Neural cell (in vitro differentiated cells): ENCODE measurements at regions not wholly inside any gene's neighbourhood (a gene's known extent, or its start where the extent isn't known, plus 50 kb on each side); places are given as distances from the start of the nearest gene placed in this dataset.

ENCODE experiments used
- H2AFZ ChIP-seq: fragments of 200-600, 300-800 bp; sonication (generic), shearing (Covaris generic); 2 replicates; pipeline ENCODE4 v1.6.0; 2014; ENCODE audit warnings: low read depth, mild to moderate bottlenecking, antibody characterized with exemption, low read length, moderate library complexity
- H3F3A ChIP-seq: fragments of 200-600 bp; shearing (Covaris generic); 2 replicates; pipeline ENCODE4 v1.6.1; 2016; ENCODE audit warnings: mild to moderate bottlenecking, moderate library complexity, mixed read lengths, antibody characterized with exemption, low read length; ENCODE audit not compliant: insufficient read depth, poor library complexity, severe bottlenecking
- H3K27ac ChIP-seq: fragments of 200-600, 300-800 bp; sonication (generic), shearing (Covaris generic); 2 replicates; pipeline ENCODE4 v1.5.1; 2014; ENCODE audit warnings: mild to moderate bottlenecking, low read length, moderate library complexity
- H3K27me3 ChIP-seq: fragments of 300-800, 200-600 bp; sonication (generic), shearing (Covaris generic); 2 replicates; pipeline ENCODE4 v1.6.0; 2014; ENCODE audit warnings: mild to moderate bottlenecking, low read depth, low read length, moderate library complexity; ENCODE audit not compliant: insufficient read depth
- H3K36me3 ChIP-seq: fragments of 300-800, 200-600 bp; sonication (generic), shearing (Covaris generic); 2 replicates; pipeline ENCODE4 v1.5.1; 2014; ENCODE audit warnings: mild to moderate bottlenecking, antibody characterized with exemption, low read length, moderate library complexity; ENCODE audit not compliant: insufficient read depth
- H3K4me2 ChIP-seq: fragments of 300-800, 200-600 bp; sonication (generic), shearing (Covaris generic); 2 replicates; pipeline ENCODE4 v1.6.0; 2014; ENCODE audit warnings: mild to moderate bottlenecking, low read length
- H3K4me3 ChIP-seq: fragments of 300-800, 200-600 bp; sonication (generic), shearing (Covaris generic); 2 replicates; pipeline ENCODE4 v1.5.1; 2014; ENCODE audit warnings: mild to moderate bottlenecking, low read length, moderate library complexity
- H3K79me2 ChIP-seq: fragments of 200-600 bp; shearing (Covaris generic); replicated peaks from 2 replicates; pipeline ENCODE4 v1.6.0; 2014; ENCODE audit warnings: mild to moderate bottlenecking, low read length, moderate library complexity; ENCODE audit not compliant: insufficient read depth
- H3K9ac ChIP-seq: fragments of 300-800, 200-600 bp; sonication (generic), shearing (Covaris generic); 2 replicates; pipeline ENCODE4 v1.6.1; 2016; ENCODE audit warnings: mild to moderate bottlenecking, low read length, mixed read lengths
- H3K9me2 ChIP-seq: fragments of 200-600 bp; shearing (Covaris generic); 2 replicates; pipeline ENCODE4 v1.6.1; 2016; ENCODE audit warnings: mild to moderate bottlenecking, low read length, mixed read lengths; ENCODE audit not compliant: insufficient read depth
- H3K9me3 ChIP-seq: fragments of 200-600, 300-800 bp; sonication (generic), shearing (Covaris generic); 2 replicates; pipeline ENCODE4 v1.6.1; 2016; ENCODE audit warnings: mild to moderate bottlenecking, mixed run types, low read length, moderate library complexity, mixed read lengths
- H4K20me1 ChIP-seq: fragments of 200-600 bp; shearing (Covaris generic); 2 replicates; pipeline ENCODE4 v1.6.1; 2016; ENCODE audit warnings: mild to moderate bottlenecking, mixed run types; ENCODE audit not compliant: insufficient read depth
- EP300 ChIP-seq: fragments of 450-650 bp; conservative IDR thresholded peaks from 2 replicates; pipeline ENCODE4 v1.6.1; 2014; ENCODE audit warnings: antibody characterized with exemption, mild to moderate bottlenecking, moderate library complexity; ENCODE audit not compliant: poor library complexity, severe bottlenecking
- EZH2 ChIP-seq: fragments of 200-600, 300-800 bp; shearing (Covaris generic), sonication (generic); IDR thresholded peaks from 2 replicates; pipeline ENCODE4 v1.6.1; 2014; ENCODE audit warnings: antibody characterized with exemption, low read length, borderline replicate concordance, mild to moderate bottlenecking; ENCODE audit not compliant: insufficient read depth, poor library complexity, severe bottlenecking
- MXI1 ChIP-seq: fragments of 450-650 bp; conservative IDR thresholded peaks from 2 replicates; pipeline ENCODE4 v1.6.1; 2014; ENCODE audit warnings: antibody characterized with exemption, mild to moderate bottlenecking; ENCODE audit not compliant: poor library complexity, severe bottlenecking
- POLR2AphosphoS5 ChIP-seq: IDR thresholded peaks from 2 replicates; pipeline ENCODE4 v1.6.1; 2012
- RAD21 ChIP-seq: fragments of 450-650 bp; conservative IDR thresholded peaks from 2 replicates; pipeline ENCODE4 v1.6.1; 2014; ENCODE audit warnings: antibody characterized with exemption, mild to moderate bottlenecking, moderate library complexity
- REST ChIP-seq: IDR thresholded peaks from 2 replicates; pipeline ENCODE4 v1.6.1; 2012; ENCODE audit warnings: borderline replicate concordance
- SMC3 ChIP-seq: fragments of 450-650 bp; conservative IDR thresholded peaks from 2 replicates; pipeline ENCODE4 v1.6.1; 2014; ENCODE audit warnings: antibody characterized with exemption, mild to moderate bottlenecking, moderate library complexity; ENCODE audit not compliant: poor library complexity
- TAF1 ChIP-seq: IDR thresholded peaks from 2 replicates; pipeline ENCODE4 v1.6.1; 2012; ENCODE audit warnings: low read depth
- TF ChIP-seq, protein P1 (sequence below): fragments of 450-650 bp; IDR thresholded peaks from 2 replicates; pipeline ENCODE4 v1.5.1; 2014; ENCODE audit warnings: antibody characterized with exemption, mild to moderate bottlenecking, moderate library complexity; ENCODE audit not compliant: poor library complexity, severe bottlenecking

GRCh38 chr15:97706059-97706458 is 254.4 kb upstream of the ARRDC4 start:
- Histone ChIP-seq H3K27ac (no peak overlapping the region), H3K9me2 (no peaks in the 10 kb centered on the region), H3K36me3 (no peaks in the 10 kb centered on the region), H3K9ac (no peak overlapping the region), H3K4me3 (no peak overlapping the region), H3K4me2 (no peak overlapping the region), H4K20me1 (no peaks in the 10 kb centered on the region), H3F3A (no peaks in the 10 kb centered on the region), H2AFZ (no peak overlapping the region), H3K27me3 (no peaks in the 10 kb centered on the region), H3K79me2 (no peaks in the 10 kb centered on the region), H3K9me3 (no peaks in the 10 kb centered on the region)
- no peak for TF ChIP-seq SMC3
- no peak for TF ChIP-seq EP300
- TF ChIP-seq MXI1 = no peak
- TF ChIP-seq EZH2 = no peak
- no peak for TF ChIP-seq POLR2AphosphoS5

DNA sequence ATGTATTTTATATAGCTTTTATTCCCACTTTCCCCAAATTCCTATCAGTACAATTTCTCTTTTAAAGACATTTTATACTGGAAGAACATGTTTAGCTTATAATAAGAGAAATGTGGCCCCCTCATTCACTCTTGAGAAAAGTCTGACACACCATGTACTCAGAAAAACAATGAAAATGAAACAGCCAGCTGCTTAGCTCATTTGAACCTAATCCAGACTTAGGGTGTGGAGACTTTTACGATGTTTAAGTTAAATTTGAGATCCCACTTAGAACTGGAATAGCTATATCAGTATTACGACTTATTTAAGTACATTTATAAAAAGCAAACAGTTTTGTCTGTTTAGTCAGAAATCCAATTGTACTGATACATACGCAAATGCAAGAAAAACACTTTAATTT is 252.3 kb upstream of the ARRDC4 start:
- no peak overlapping the region for H3K27ac ChIP-seq
- H3K36me3 ChIP-seq = no peaks in the 10 kb centered on the region
- H3K4me3 ChIP-seq = no peak overlapping the region
- H3K9me2 ChIP-seq = no peaks in the 10 kb centered on the region
- H4K20me1 ChIP-seq = no peaks in the 10 kb centered on the region
- no peak overlapping the region for H3K9ac ChIP-seq
- H3F3A ChIP-seq = no peaks in the 10 kb centered on the region
- H3K4me2 ChIP-seq = no peak overlapping the region
- H3K27me3 ChIP-seq = no peaks in the 10 kb centered on the region
- H2AFZ ChIP-seq = no peak overlapping the region
- TF ChIP-seq MXI1 (no peak), SMC3 (no peak), EP300 (no peak)
- TF ChIP-seq, protein P1, sequence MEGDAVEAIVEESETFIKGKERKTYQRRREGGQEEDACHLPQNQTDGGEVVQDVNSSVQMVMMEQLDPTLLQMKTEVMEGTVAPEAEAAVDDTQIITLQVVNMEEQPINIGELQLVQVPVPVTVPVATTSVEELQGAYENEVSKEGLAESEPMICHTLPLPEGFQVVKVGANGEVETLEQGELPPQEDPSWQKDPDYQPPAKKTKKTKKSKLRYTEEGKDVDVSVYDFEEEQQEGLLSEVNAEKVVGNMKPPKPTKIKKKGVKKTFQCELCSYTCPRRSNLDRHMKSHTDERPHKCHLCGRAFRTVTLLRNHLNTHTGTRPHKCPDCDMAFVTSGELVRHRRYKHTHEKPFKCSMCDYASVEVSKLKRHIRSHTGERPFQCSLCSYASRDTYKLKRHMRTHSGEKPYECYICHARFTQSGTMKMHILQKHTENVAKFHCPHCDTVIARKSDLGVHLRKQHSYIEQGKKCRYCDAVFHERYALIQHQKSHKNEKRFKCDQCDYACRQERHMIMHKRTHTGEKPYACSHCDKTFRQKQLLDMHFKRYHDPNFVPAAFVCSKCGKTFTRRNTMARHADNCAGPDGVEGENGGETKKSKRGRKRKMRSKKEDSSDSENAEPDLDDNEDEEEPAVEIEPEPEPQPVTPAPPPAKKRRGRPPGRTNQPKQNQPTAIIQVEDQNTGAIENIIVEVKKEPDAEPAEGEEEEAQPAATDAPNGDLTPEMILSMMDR = no peak
- H3K9me3 ChIP-seq = no peaks in the 10 kb centered on the region
- no peaks in the 10 kb centered on the region for H3K79me2 ChIP-seq

DNA sequence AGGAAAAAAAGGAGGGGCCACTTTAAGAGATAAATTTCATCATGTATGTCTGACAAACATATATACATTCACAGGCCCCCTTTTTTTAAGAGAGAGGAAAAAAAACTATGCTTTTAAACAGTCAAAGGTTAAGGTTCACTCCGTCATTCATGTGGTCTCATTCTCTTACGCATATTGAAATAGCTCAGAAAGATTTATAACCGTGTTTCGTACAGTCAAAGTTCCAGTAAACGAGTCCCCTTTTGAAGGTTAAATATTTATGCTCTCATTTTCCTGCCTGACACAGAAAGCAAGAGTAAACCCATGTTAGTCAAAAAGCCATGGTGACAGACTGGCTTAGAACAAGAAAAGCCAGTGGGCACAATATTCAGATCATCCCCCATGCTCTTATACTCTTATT is 248.0 kb upstream of the ARRDC4 start:
- Histone ChIP-seq H3K9ac (no peak overlapping the region), H3K27me3 (no peaks in the 10 kb centered on the region), H3K9me2 (no peaks in the 10 kb centered on the region), H3F3A (no peaks in the 10 kb centered on the region), H3K36me3 (no peaks in the 10 kb centered on the region), H3K4me3 (no peak overlapping the region), H2AFZ (no peak overlapping the region), H3K79me2 (no peaks in the 10 kb centered on the region), H3K27ac (no peak overlapping the region), H3K9me3 (no peaks in the 10 kb centered on the region), H3K4me2 (no peak overlapping the region), H4K20me1 (no peaks in the 10 kb centered on the region)
- no peak for TF ChIP-seq EP300
- no peak for TF ChIP-seq MXI1
- no peak for TF ChIP-seq POLR2AphosphoS5
- TF ChIP-seq EZH2 = no peak
- TF ChIP-seq, protein P1 = no peak
- TF ChIP-seq REST = no peak
- no peak for TF ChIP-seq SMC3
- TF ChIP-seq TAF1 = no peak
- TF ChIP-seq RAD21 = no peak
